ENCODE measurements at regions not wholly inside any gene's neighbourhood (a gene's known extent, or its start where the extent isn't known, plus 50 kb on each side); places are given as distances from the start of the nearest gene placed in this dataset.

GRCh38 chr2:104698276-104698675 is 155.6 kb upstream of the POU3F3 start:
- no peaks in the 10 kb centered on the region for H3K79me2 ChIP-seq (ENCODE audit: control insufficient read depth, insufficient read depth, low read length)
- TF ChIP-seq CTCF (conservative IDR thresholded peaks at IDR 0.05 in 1 of 2, IDR thresholded peaks at IDR 0.05 in 1 of 2; ENCODE audit: low read depth in 1 of 2, low read length in 2 of 2) (no peak), EZH2 (IDR thresholded peaks at IDR 0.05; ENCODE audit: low read length, missing control alignments) (no peak)
- H2AFZ ChIP-seq (ENCODE audit: low read length) = no peak overlapping the region
- H3K27ac ChIP-seq (ENCODE audit: insufficient read depth, low read length) = no peak overlapping the region
- H3K4me1 ChIP-seq (ENCODE audit: control insufficient read depth, extremely low read depth, insufficient read depth, low read length) = no peaks in the 10 kb centered on the region
- DNase-seq (ENCODE audit: low read depth in 2 of 2) = no peak
- no peak overlapping the region for H3K4me3 ChIP-seq (replicated peaks in 1 of 4; ENCODE audit: control extremely low read depth in 1 of 4, insufficient read depth in 1 of 4, low read depth in 3 of 4, low read length in 4 of 4)
- H4K20me1 ChIP-seq (ENCODE audit: control insufficient read depth, extremely low read depth, insufficient read depth, low read length) = no peaks in the 10 kb centered on the region
- H3K9ac ChIP-seq (ENCODE audit: insufficient read depth, low read length) = no peak overlapping the region
- H3K9me3 ChIP-seq (ENCODE audit: control insufficient read depth, insufficient read depth, low read depth, low read length) = no peaks in the 10 kb centered on the region
- H3K36me3 ChIP-seq (ENCODE audit: control insufficient read depth, insufficient read depth, low read length) = no peaks in the 10 kb centered on the region
- no peak overlapping the region for H3K4me2 ChIP-seq (ENCODE audit: extremely low read depth, insufficient read depth, low read length)
- no peaks in the 10 kb centered on the region for H3K27me3 ChIP-seq (ENCODE audit: control insufficient read depth, insufficient read depth, low read length)

DNA sequence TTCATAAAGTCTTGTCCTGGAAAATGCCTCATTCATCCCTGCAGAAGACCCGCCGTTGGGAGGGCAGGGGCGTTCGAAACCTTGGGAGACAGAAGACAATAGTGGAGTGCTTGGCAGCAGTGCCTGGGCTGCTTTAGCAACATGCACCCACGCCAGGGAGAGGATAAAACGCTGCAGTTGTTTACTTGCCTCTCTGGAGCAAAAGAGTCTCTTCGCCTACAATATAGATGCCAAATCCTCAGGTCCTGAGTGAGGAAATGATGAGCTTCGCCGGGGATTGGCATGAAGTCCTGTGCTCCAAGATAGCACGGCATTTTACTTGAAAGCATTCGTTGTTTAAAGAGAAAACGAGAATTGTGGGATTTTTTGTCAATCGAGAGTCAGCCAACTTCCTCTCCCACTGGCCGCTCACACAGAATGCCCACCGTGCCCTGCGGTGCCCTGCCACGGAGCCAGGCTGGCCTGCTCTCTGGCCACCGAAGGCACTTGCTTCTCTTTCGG is 152.5 kb upstream of the POU3F3 start:
- no peak overlapping the region for H3K4me2 ChIP-seq (ENCODE audit: extremely low read depth, insufficient read depth, low read length)
- no peaks in the 10 kb centered on the region for H3K4me1 ChIP-seq (ENCODE audit: control insufficient read depth, extremely low read depth, insufficient read depth, low read length)
- no peaks in the 10 kb centered on the region for H3K27me3 ChIP-seq (ENCODE audit: control insufficient read depth, insufficient read depth, low read length)
- no peak overlapping the region for H2AFZ ChIP-seq (ENCODE audit: low read length)
- H3K27ac ChIP-seq (ENCODE audit: insufficient read depth, low read length) = no peak overlapping the region
- H3K36me3 ChIP-seq (ENCODE audit: control insufficient read depth, insufficient read depth, low read length) = no peaks in the 10 kb centered on the region
- H4K20me1 ChIP-seq (ENCODE audit: control insufficient read depth, extremely low read depth, insufficient read depth, low read length) = no peaks in the 10 kb centered on the region
- no peak overlapping the region for H3K4me3 ChIP-seq (replicated peaks in 1 of 4; ENCODE audit: control extremely low read depth in 1 of 4, insufficient read depth in 1 of 4, low read depth in 3 of 4, low read length in 4 of 4)
- no peak for TF ChIP-seq CTCF (conservative IDR thresholded peaks at IDR 0.05 in 1 of 2, IDR thresholded peaks at IDR 0.05 in 1 of 2; ENCODE audit: low read depth in 1 of 2, low read length in 2 of 2)
- no peak for TF ChIP-seq EZH2 (IDR thresholded peaks at IDR 0.05; ENCODE audit: low read length, missing control alignments)
- DNase-seq (ENCODE audit: low read depth in 2 of 2) = no peak
- no peak overlapping the region for H3K9ac ChIP-seq (ENCODE audit: insufficient read depth, low read length)
- no peaks in the 10 kb centered on the region for H3K9me3 ChIP-seq (ENCODE audit: control insufficient read depth, insufficient read depth, low read depth, low read length)
- no peaks in the 10 kb centered on the region for H3K79me2 ChIP-seq (ENCODE audit: control insufficient read depth, insufficient read depth, low read length)

GRCh38 chr2:104702031-104702850 is 151.7 kb upstream of the POU3F3 start:
- H2AFZ ChIP-seq (ENCODE audit: low read length) = no peak overlapping the region
- no peak for TF ChIP-seq CTCF (conservative IDR thresholded peaks at IDR 0.05 in 1 of 2, IDR thresholded peaks at IDR 0.05 in 1 of 2; ENCODE audit: low read depth in 1 of 2, low read length in 2 of 2)
- no peak for TF ChIP-seq EZH2 (IDR thresholded peaks at IDR 0.05; ENCODE audit: low read length, missing control alignments)
- no peaks in the 10 kb centered on the region for H4K20me1 ChIP-seq (ENCODE audit: control insufficient read depth, extremely low read depth, insufficient read depth, low read length)
- H3K4me1 ChIP-seq (ENCODE audit: control insufficient read depth, extremely low read depth, insufficient read depth, low read length) = no peaks in the 10 kb centered on the region
- no peak overlapping the region for H3K9ac ChIP-seq (ENCODE audit: insufficient read depth, low read length)
- H3K27me3 ChIP-seq (ENCODE audit: control insufficient read depth, insufficient read depth, low read length) = no peaks in the 10 kb centered on the region
- no peaks in the 10 kb centered on the region for H3K79me2 ChIP-seq (ENCODE audit: control insufficient read depth, insufficient read depth, low read length)
- no peaks in the 10 kb centered on the region for H3K9me3 ChIP-seq (ENCODE audit: control insufficient read depth, insufficient read depth, low read depth, low read length)
- DNase-seq (ENCODE audit: low read depth in 2 of 2) = no peak
- H3K4me2 ChIP-seq (ENCODE audit: extremely low read depth, insufficient read depth, low read length) = no peak overlapping the region
- H3K27ac ChIP-seq (ENCODE audit: insufficient read depth, low read length) = no peak overlapping the region
- H3K36me3 ChIP-seq (ENCODE audit: control insufficient read depth, insufficient read depth, low read length) = no peaks in the 10 kb centered on the region
- H3K4me3 ChIP-seq (replicated peaks in 1 of 4; ENCODE audit: control extremely low read depth in 1 of 4, insufficient read depth in 1 of 4, low read depth in 3 of 4, low read length in 4 of 4) = no peak overlapping the region

Data from fibroblast of lung (primary cell).